WTC11 (cell line): ENCODE measurements at regions not wholly inside any gene's neighbourhood (a gene's known extent, or its start where the extent isn't known, plus 50 kb on each side); places are given as distances from the start of the nearest gene placed in this dataset.

Experiments
- ATAC-seq: fragments of 200-7000 bp; cut with Tn5 transposase; 2 replicates; pipeline ENCODE4 v1.10.0; 2021; ENCODE audit warnings: mild to moderate bottlenecking, moderate library complexity
- CTCF ChIA-PET: fragments of 300-600 bp; sonication (Branson Sonifier 250); formaldehyde crosslinking; loops from one replicate; lab custom pipeline; 2021; ENCODE audit warnings: antibody characterized with exemption; lab: Charles Lee
- POLR2A ChIA-PET: fragments of 350-600 bp; sonication (Branson Sonifier 250); formaldehyde crosslinking; loops from one replicate; lab custom pipeline; 2021; ENCODE audit warnings: antibody characterized with exemption; lab: Charles Lee
- DNase-seq: peaks from one replicate; pipeline ENCODE4 v3.0.0; 2021; ENCODE audit warnings: low spot score
- H3K27ac Mint-ChIP-seq: 2 replicates; pipeline ENCODE4 v1.8.0; 2021; ENCODE audit warnings: mixed read lengths
- H3K27me3 Mint-ChIP-seq: 2 replicates; pipeline ENCODE4 v1.8.0; 2021; ENCODE audit warnings: low read depth, mild to moderate bottlenecking, moderate library complexity, mixed read lengths
- H3K36me3 Mint-ChIP-seq: 2 replicates; pipeline ENCODE4 v1.8.0; 2021; ENCODE audit warnings: mixed read lengths
- H3K4me1 Mint-ChIP-seq: 2 replicates; pipeline ENCODE4 v1.8.0; 2022; ENCODE audit warnings: mixed read lengths
- H3K4me3 Mint-ChIP-seq: 2 replicates; pipeline ENCODE4 v1.8.0; 2021; ENCODE audit warnings: mild to moderate bottlenecking, moderate library complexity, mixed read lengths
- H3K9me3 Mint-ChIP-seq: 2 replicates; pipeline ENCODE4 v1.8.0; 2021; ENCODE audit warnings: mixed read lengths
- CBFB ChIP-seq: sonication (generic); formaldehyde crosslinking; IDR thresholded peaks from 2 replicates; pipeline ENCODE4 v1.8.1; 2022; ENCODE audit warnings: mild to moderate bottlenecking, low read depth, missing genetic modification reagents
- CDX4 ChIP-seq: fragments of 250-450 bp; sonication (Bioruptor Pico); IDR thresholded peaks from 2 replicates; pipeline ENCODE4 v1.9.0; 2021; ENCODE audit warnings: moderate library complexity, mild to moderate bottlenecking, inconsistent platforms, borderline replicate concordance
- CREB1 ChIP-seq: sonication (generic); formaldehyde crosslinking; IDR thresholded peaks from 2 replicates; pipeline ENCODE4 v1.8.0; 2023; ENCODE audit warnings: mild to moderate bottlenecking, missing genetic modification reagents
- ELF4 ChIP-seq: sonication (generic); formaldehyde crosslinking; IDR thresholded peaks from 2 replicates; pipeline ENCODE4 v1.8.1; 2022; ENCODE audit warnings: low read depth, mild to moderate bottlenecking, moderate library complexity, missing genetic modification reagents
- ETV6 ChIP-seq: sonication (generic); formaldehyde crosslinking; IDR thresholded peaks from 2 replicates; pipeline ENCODE4 v1.8.1; 2022; ENCODE audit warnings: mild to moderate bottlenecking, missing genetic modification reagents
- GABPB1 ChIP-seq: sonication (generic); formaldehyde crosslinking; IDR thresholded peaks from 2 replicates; pipeline ENCODE4 v1.8.1; 2023; ENCODE audit warnings: mild to moderate bottlenecking, missing genetic modification reagents
- GTF2I ChIP-seq: fragments of 250-450 bp; sonication (Bioruptor Pico); conservative IDR thresholded peaks from 2 replicates; pipeline ENCODE4 v1.4.0; 2021; ENCODE audit warnings: mild to moderate bottlenecking
- MYBL2 ChIP-seq: sonication (generic); formaldehyde crosslinking; IDR thresholded peaks from 2 replicates; pipeline ENCODE4 v1.8.1; 2023; ENCODE audit warnings: mild to moderate bottlenecking, moderate library complexity, missing genetic modification reagents
- NR1H2 ChIP-seq: sonication (generic); formaldehyde crosslinking; IDR thresholded peaks from 2 replicates; pipeline ENCODE4 v1.9.0; 2021; ENCODE audit warnings: mild to moderate bottlenecking, moderate library complexity, missing genetic modification reagents
- NR2C2 ChIP-seq: sonication (generic); formaldehyde crosslinking; IDR thresholded peaks from 2 replicates; pipeline ENCODE4 v1.8.0; 2022; ENCODE audit warnings: mild to moderate bottlenecking, missing genetic modification reagents
- NR3C1 ChIP-seq: sonication (generic); formaldehyde crosslinking; conservative IDR thresholded peaks from 2 replicates; pipeline ENCODE4 v1.8.1; 2023; ENCODE audit warnings: low read depth, mild to moderate bottlenecking, missing genetic modification reagents
- STAT6 ChIP-seq: sonication (generic); formaldehyde crosslinking; conservative IDR thresholded peaks from 2 replicates; pipeline ENCODE4 v1.8.1; 2023; ENCODE audit warnings: mild to moderate bottlenecking, low read depth, missing genetic modification reagents, moderate library complexity
- TCF7 ChIP-seq: sonication (generic); formaldehyde crosslinking; IDR thresholded peaks from 2 replicates; pipeline ENCODE4 v1.8.0; 2022; ENCODE audit warnings: mild to moderate bottlenecking, low read depth, missing genetic modification reagents, moderate library complexity
- TP53 ChIP-seq: sonication (generic); formaldehyde crosslinking; IDR thresholded peaks from 2 replicates; pipeline ENCODE4 v1.8.1; 2023; ENCODE audit warnings: mild to moderate bottlenecking, missing genetic modification reagents
- ZNF396 ChIP-seq: fragments of 250-450 bp; sonication (Bioruptor Pico); IDR thresholded peaks from 2 replicates; pipeline ENCODE4 v1.8.0; 2021; ENCODE audit warnings: mild to moderate bottlenecking, moderate library complexity, borderline replicate concordance
- ZNF416 ChIP-seq: fragments of 250-450 bp; sonication (Bioruptor Pico); IDR thresholded peaks from 2 replicates; pipeline ENCODE4 v1.9.0; 2021; ENCODE audit warnings: mild to moderate bottlenecking, inconsistent platforms
- ZNF423 ChIP-seq: fragments of 250-450 bp; sonication (Bioruptor Pico); IDR thresholded peaks from 2 replicates; pipeline ENCODE4 v2.1.2; 2022; ENCODE audit warnings: mild to moderate bottlenecking, moderate library complexity
- ZNF671 ChIP-seq: fragments of 250-450 bp; sonication (Bioruptor Pico); IDR thresholded peaks from 2 replicates; pipeline ENCODE4 v1.8.0; 2021; ENCODE audit warnings: mild to moderate bottlenecking
- ZSCAN18 ChIP-seq: fragments of 250-450 bp; sonication (Bioruptor Pico); IDR thresholded peaks from 2 replicates; pipeline ENCODE4 v2.1.2; 2022; ENCODE audit warnings: mild to moderate bottlenecking, moderate library complexity
- TF ChIP-seq, protein P1 (sequence below): fragments of 200-600 bp; IDR thresholded peaks from 2 replicates; pipeline ENCODE4 v1.8.0; 2022; ENCODE audit warnings: antibody characterized with exemption
- TF ChIP-seq, protein P2 (sequence below): sonication (generic); formaldehyde crosslinking; IDR thresholded peaks from 2 replicates; pipeline ENCODE4 v1.8.0; 2022; ENCODE audit warnings: mild to moderate bottlenecking, missing genetic modification reagents
- TF ChIP-seq, protein P3 (sequence below): sonication (generic); formaldehyde crosslinking; IDR thresholded peaks from 2 replicates; pipeline ENCODE4 v1.8.1; 2022; ENCODE audit warnings: low read depth, missing genetic modification reagents, borderline replicate concordance

GRCh38 chr7:85775431-85775830 lies 588.6 kb upstream of the SEMA3D start:
- no peak overlapping the region for H3K27ac Mint-ChIP-seq
- ATAC-seq (no peak), DNase-seq (no peak)
- no peak overlapping the region for H3K4me3 Mint-ChIP-seq
- no peaks in the 10 kb centered on the region for H3K4me1 Mint-ChIP-seq
- no peaks in the 10 kb centered on the region for H3K9me3 Mint-ChIP-seq
- ChIA-PET CTCF (no interaction called here), POLR2A (no interaction called here)
- peaks cover 23% of the 10 kb centered on the region for H3K27me3 Mint-ChIP-seq
- no peaks in the 10 kb centered on the region for H3K36me3 Mint-ChIP-seq
- TF ChIP-seq MYBL2: no peak
- TF ChIP-seq ELF4 (CRISPR knock-in tag): no peak
- TF ChIP-seq ZNF416: no peak
- no peak for TF ChIP-seq ETV6 (CRISPR knock-in tag)
- TF ChIP-seq ZSCAN18 (CRISPR knock-in tag): no peak
- TF ChIP-seq, protein P1, sequence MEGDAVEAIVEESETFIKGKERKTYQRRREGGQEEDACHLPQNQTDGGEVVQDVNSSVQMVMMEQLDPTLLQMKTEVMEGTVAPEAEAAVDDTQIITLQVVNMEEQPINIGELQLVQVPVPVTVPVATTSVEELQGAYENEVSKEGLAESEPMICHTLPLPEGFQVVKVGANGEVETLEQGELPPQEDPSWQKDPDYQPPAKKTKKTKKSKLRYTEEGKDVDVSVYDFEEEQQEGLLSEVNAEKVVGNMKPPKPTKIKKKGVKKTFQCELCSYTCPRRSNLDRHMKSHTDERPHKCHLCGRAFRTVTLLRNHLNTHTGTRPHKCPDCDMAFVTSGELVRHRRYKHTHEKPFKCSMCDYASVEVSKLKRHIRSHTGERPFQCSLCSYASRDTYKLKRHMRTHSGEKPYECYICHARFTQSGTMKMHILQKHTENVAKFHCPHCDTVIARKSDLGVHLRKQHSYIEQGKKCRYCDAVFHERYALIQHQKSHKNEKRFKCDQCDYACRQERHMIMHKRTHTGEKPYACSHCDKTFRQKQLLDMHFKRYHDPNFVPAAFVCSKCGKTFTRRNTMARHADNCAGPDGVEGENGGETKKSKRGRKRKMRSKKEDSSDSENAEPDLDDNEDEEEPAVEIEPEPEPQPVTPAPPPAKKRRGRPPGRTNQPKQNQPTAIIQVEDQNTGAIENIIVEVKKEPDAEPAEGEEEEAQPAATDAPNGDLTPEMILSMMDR: no peak
- no peak for TF ChIP-seq CDX4 (CRISPR knock-in tag)
- no peak for TF ChIP-seq CBFB (CRISPR knock-in tag)
- TF ChIP-seq GABPB1 (CRISPR knock-in tag): no peak
- no peak for TF ChIP-seq TCF7
- no peak for TF ChIP-seq STAT6 (CRISPR knock-in tag)
- TF ChIP-seq NR2C2: no peak
- TF ChIP-seq NR1H2: no peak
- TF ChIP-seq, all 79 proteins: peak for 0

- DNase-seq (no peak), ATAC-seq (no peak)
- Mint-ChIP-seq H3K4me3 (no peak overlapping the region), H3K27ac (no peak overlapping the region), H3K9me3 (no peaks in the 10 kb centered on the region), H3K27me3 (peaks cover 27% of the 10 kb centered on the region), H3K4me1 (no peaks in the 10 kb centered on the region), H3K36me3 (no peaks in the 10 kb centered on the region)
- TF ChIP-seq TP53 (CRISPR knock-in tag) (no peak), ZNF423 (no peak), CREB1 (CRISPR knock-in tag) (no peak), ZNF396 (no peak), GTF2I (no peak), GABPB1 (CRISPR knock-in tag) (no peak), ZNF671 (no peak), NR3C1 (CRISPR knock-in tag) (no peak)
- TF ChIP-seq, protein P2, sequence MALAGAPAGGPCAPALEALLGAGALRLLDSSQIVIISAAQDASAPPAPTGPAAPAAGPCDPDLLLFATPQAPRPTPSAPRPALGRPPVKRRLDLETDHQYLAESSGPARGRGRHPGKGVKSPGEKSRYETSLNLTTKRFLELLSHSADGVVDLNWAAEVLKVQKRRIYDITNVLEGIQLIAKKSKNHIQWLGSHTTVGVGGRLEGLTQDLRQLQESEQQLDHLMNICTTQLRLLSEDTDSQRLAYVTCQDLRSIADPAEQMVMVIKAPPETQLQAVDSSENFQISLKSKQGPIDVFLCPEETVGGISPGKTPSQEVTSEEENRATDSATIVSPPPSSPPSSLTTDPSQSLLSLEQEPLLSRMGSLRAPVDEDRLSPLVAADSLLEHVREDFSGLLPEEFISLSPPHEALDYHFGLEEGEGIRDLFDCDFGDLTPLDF: no peak
- TF ChIP-seq, protein P3, sequence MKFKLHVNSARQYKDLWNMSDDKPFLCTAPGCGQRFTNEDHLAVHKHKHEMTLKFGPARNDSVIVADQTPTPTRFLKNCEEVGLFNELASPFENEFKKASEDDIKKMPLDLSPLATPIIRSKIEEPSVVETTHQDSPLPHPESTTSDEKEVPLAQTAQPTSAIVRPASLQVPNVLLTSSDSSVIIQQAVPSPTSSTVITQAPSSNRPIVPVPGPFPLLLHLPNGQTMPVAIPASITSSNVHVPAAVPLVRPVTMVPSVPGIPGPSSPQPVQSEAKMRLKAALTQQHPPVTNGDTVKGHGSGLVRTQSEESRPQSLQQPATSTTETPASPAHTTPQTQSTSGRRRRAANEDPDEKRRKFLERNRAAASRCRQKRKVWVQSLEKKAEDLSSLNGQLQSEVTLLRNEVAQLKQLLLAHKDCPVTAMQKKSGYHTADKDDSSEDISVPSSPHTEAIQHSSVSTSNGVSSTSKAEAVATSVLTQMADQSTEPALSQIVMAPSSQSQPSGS: no peak
- POLR2A ChIA-PET: no interaction called here
- CTCF ChIA-PET: no interaction called here
Measured at GRCh38 chr7:85774986-85775385, 588.1 kb upstream of the SEMA3D start.
